ENCODE measurements at regions not wholly inside any gene's neighbourhood (a gene's known extent, or its start where the extent isn't known, plus 50 kb on each side); places are given as distances from the start of the nearest gene placed in this dataset.
"Not testable (repeated sequence)": the region's sequence is repeated elsewhere in the genome, so short reads cannot be mapped to it uniquely, and the experiment has no call there.

DNA sequence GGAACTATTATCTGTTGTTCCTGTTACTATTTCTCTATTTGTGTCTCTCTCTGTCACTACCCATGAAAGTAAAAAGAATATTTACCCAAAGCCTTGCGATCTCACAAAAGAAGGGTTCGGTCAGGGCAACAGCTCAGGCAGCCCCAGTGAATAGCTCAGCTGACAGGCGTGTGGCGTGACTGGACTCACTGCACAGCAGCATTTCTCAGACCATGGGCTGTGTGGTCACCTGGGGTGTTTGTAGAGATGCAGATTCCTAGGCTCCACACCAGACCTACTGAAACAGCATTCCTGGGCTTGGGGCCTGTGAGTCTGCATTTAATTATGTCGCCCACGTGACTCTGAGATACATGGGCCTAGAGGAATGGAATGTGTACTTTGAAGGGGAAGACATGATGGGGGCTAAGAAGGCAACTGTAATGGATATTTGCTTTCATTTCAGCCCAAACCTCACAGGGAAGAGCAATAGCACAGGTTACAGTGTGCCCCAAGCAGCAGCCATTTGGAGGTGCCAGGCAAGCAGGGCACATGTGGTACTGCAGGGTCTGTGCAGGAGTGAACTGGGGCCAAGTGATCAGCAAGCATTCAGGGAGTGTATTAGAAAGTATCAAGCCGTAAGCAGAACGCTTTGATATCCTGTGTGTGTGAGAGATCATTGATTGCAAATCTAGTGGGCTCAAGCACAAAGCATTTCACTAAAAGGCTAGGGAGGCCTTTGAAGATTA, 90.4 kb upstream of the RBMS1 start:
- DNase-seq (ENCODE audit: low read depth) = no peak

DNA sequence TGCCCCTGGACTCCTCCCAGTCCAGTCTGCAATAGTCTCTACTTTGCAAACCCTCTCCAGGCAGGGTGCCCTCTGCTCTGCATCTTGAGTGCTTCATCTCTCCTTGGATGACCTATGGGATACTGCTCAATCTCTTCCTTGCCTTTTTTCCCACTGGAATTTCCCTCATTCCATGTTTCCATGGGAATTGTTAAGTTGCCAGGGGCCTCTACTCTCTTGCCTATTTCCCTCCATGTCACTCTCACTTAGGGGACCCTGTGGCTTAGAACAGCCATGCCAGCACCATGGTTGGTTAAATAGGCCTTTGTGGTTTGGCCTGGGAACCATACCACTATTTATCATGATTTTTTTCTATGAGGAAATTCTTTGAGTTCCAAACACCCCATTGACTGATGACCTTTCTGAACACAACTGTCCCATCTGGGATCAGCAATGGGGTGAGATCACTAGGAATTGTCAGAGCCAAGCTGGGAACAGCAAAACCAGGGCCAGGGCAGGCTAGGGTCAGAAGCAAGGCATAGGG, 91.4 kb upstream of the RBMS1 start:
- peak; percentile 73 for DNase-seq (ENCODE audit: low read depth)

GRCh38 chr2:160590664-160591063, 97.1 kb upstream of the RBMS1 start:
- DNase-seq (ENCODE audit: low read depth) = no peak

GRCh38 chr2:160592401-160592800, 98.8 kb upstream of the RBMS1 start:
- DNase-seq (ENCODE audit: low read depth) = no peak

DNA sequence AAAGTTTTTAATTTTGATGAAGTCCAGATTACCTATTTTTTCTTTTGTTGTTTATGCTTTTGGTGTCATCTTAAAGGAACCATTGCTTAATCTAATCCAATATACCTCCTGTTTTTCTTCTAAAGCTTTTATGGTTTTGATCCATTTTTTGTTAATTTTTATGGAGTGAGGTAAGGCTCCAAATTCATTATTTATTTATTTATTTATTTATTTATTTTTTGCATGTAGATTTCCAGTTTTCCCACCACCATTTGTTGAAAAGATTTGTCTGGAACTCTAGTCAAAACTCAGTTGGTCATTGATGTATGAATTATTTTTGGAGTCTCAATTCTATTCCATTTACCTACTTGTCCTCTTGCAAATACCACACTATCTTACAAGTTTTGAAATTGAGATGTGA, 99.4 kb upstream of the RBMS1 start:
- no peak for DNase-seq (ENCODE audit: low read depth)

- no peak for DNase-seq (ENCODE audit: low read depth)
These were observed 102.8 kb upstream of the RBMS1 start for GRCh38 chr2:160596441-160596840.

DNA sequence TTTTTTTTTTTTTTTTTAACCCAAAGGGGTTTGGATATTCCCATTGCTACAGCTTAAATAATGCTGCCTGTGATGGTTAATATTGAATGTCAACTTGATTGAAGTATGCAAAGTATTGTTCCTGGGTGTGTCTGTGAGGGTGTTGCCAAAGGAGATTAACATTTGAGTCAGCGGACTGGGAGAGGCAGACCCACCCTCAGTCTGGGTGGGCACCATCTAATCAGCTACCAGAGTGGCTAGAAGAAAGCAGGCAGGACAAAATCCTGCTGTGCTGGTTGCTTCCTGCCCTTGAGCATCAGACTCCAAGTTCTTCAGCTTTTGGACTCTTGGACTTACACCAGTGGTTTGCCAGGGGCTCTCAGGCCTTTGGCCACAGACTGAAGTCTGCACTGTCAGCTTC, 106.8 kb upstream of the RBMS1 start:
- not testable (repeated sequence) for DNase-seq (ENCODE audit: low read depth)

- no peak for DNase-seq (ENCODE audit: low read depth)
These were observed 108.5 kb upstream of the RBMS1 start for GRCh38 chr2:160602073-160602472.

GRCh38 chr2:160603771-160604510, 110.3 kb upstream of the RBMS1 start:
- DNase-seq (ENCODE audit: low read depth) = no peak

DNA sequence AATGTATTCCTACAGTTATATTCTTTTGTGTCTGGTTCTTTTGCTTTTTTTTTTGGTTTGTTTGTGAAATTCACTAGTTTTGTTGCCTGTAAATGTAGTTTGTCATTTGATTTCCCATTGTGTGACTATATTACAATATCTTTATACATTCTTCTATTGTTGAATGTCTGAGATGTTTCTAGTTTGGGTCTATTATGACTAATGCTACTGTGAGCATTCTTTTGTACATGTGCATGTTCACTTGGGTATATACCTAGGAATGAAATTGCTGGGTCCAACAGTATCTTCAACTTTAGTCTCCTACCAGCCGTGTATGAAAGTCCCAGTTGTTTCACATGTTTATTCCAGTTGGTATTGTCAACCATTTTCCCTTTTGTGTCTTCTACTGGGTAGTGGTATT, 112.7 kb upstream of the RBMS1 start:
- DNase-seq (ENCODE audit: low read depth) = no peak

- DNase-seq (ENCODE audit: low read depth) = no peak
These were observed 115.0 kb upstream of the RBMS1 start for GRCh38 chr2:160608599-160608998.

DNA sequence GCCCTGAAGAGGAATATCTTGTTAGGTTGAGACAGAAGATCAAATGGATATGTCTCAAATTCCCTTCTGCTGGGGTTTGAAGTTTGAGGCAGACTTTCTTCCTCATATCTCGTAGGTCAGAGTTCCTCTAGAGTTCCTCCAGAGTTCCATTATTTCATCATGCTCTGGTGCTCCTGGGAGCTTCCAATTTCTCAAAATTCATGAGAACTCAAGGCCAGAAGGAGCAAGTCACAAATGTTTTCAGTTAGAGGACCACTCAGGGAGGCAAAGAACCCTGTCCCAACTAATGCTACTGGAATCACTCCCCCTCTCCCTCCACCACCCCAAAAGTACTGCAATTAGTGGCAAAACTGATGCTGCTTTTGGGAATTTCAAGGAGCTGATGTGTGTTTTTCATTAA, 115.7 kb upstream of the RBMS1 start:
- DNase-seq (ENCODE audit: low read depth) = no peak

- DNase-seq (ENCODE audit: low read depth) = no peak
These were observed 116.4 kb upstream of the RBMS1 start for GRCh38 chr2:160610041-160610440.

GRCh38 chr2:160612266-160612856, 118.8 kb upstream of the RBMS1 start:
- peak; percentile 53 for DNase-seq (ENCODE audit: low read depth)

GRCh38 chr2:160613466-160614153, 120.0 kb upstream of the RBMS1 start:
- DNase-seq (ENCODE audit: low read depth) = no peak

DNA sequence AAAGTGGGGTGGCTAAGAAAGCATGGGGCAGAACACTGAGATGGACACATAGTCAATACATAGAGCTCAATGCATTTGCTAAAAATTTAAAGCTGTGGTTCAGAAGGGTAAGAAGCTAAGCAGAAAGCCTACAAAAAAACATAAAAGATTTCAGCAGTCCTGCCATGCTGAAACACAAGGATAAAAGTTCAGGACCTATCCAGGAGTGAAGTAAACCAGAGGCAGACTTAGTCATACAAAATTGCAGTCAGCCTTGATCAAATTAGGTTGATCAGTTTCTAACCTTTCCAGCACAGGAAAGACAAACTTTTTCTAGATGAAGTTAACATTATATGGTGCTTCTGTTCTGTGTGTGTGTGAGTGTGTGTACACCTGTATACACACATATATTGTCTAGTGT, 120.8 kb upstream of the RBMS1 start:
- no peak for DNase-seq (ENCODE audit: low read depth)

GRCh38 chr2:160615706-160616105, 122.1 kb upstream of the RBMS1 start:
- no peak for DNase-seq (ENCODE audit: low read depth)

GRCh38 chr2:160616149-160616548, 122.5 kb upstream of the RBMS1 start:
- no peak for DNase-seq (ENCODE audit: low read depth)

DNA sequence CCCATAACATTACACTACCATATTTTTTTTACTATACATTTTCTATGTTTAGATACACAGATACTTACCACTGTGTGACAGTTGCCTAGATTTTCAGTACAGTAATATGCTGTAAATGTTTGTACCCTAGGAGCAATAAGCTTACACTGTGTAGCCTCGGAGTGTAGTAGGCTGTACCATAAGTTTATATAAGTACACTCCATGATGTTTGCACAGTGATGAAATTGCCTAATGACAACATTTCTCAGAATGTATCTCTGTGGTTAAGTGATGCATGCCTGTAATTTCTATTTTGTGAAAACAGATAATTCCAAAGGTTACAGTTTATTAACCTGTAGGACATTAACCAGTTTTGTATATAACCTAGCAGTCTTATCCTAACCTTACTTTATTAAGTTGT, 128.1 kb upstream of the RBMS1 start:
- DNase-seq (ENCODE audit: low read depth) = no peak

GRCh38 chr2:160628020-160628637, 134.5 kb upstream of the RBMS1 start:
- not testable (repeated sequence) for DNase-seq (ENCODE audit: low read depth)

DNA sequence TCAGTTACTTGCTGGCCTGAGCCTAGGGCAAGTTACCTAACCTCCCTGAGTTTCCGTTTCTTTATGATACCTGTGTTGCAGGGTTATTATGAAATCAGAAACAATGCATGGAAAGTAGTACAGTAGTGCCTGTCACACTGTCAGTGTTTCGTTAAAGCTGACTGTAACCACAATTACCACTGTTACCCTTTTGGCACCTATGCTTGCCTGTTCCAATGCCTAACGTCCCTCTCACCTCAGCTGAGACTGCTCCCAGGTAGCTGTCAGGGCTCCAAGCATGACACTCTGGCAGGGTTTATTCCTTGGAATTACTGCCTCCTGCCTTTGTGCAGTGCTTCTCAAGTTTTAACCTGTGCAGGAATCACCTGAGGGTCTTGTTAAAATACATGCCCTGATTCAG, 135.2 kb upstream of the RBMS1 start:
- no peak for DNase-seq (ENCODE audit: low read depth)
